Skin epidermis (tissue), 12 donors: ENCODE measurements at regions not wholly inside any gene's neighbourhood (a gene's known extent, or its start where the extent isn't known, plus 50 kb on each side); places are given as distances from the start of the nearest gene placed in this dataset.
"Not testable (repeated sequence)": the region's sequence is repeated elsewhere in the genome, so short reads cannot be mapped to it uniquely, and the experiment has no call there.

Experiments
- H3K27ac ChIP-seq, 21 experiments: fragments of 200-600 bp; sonication (generic) in 11 of 21; one replicate each; pipeline ENCODE4 v1.5.0; 2020; ENCODE audit warnings: mild to moderate bottlenecking in 3 of 21, inconsistent platforms in 2 of 21, moderate library complexity in 2 of 21
- H3K4me3 ChIP-seq, 7 experiments: fragments of 200-600 bp; sonication (generic) in 2 of 7; one replicate each; pipeline ENCODE4 v1.5.0; 2020; ENCODE audit warnings: inconsistent platforms in 2 of 7, mild to moderate bottlenecking in 2 of 7, moderate library complexity in 1 of 7

GRCh38 chr3:103787879-103788278, 1353.1 kb downstream of the ZPLD1 start:
- no peak overlapping the region for H3K27ac ChIP-seq
- H3K4me3 ChIP-seq, result no peak overlapping the region

GRCh38 chr3:103791786-103792515, 1357.1 kb downstream of the ZPLD1 start:
- Histone ChIP-seq H3K4me3 (no peak overlapping the region), H3K27ac (no peak overlapping the region)

GRCh38 chr3:103794656-103795055, 1359.8 kb downstream of the ZPLD1 start:
- no peak overlapping the region for H3K4me3 ChIP-seq
- H3K27ac ChIP-seq, result no peak overlapping the region

GRCh38 chr3:103796068-103796467, 1361.3 kb downstream of the ZPLD1 start:
- H3K4me3 ChIP-seq, result no peak overlapping the region
- H3K27ac ChIP-seq, result no peak overlapping the region

GRCh38 chr3:103803787-103804186, 1369.0 kb downstream of the ZPLD1 start:
- Histone ChIP-seq H3K27ac (no peak overlapping the region), H3K4me3 (no peak overlapping the region)

- no peak overlapping the region for H3K27ac ChIP-seq
- no peak overlapping the region for H3K4me3 ChIP-seq
Observed at GRCh38 chr3:103810167-103810566, 1375.4 kb downstream of the ZPLD1 start.

GRCh38 chr3:103813955-103814354, 1379.1 kb downstream of the ZPLD1 start:
- no peak overlapping the region for H3K4me3 ChIP-seq

GRCh38 chr3:103818398-103818797, 1383.6 kb downstream of the ZPLD1 start:
- no peak overlapping the region for H3K4me3 ChIP-seq
- H3K27ac ChIP-seq, result no peak overlapping the region

More at GRCh38 chr3:103813955-103814354, 1379.1 kb downstream of the ZPLD1 start:
- no peak overlapping the region for H3K27ac ChIP-seq

GRCh38 chr3:103818800-103819199, 1384.0 kb downstream of the ZPLD1 start:
- Histone ChIP-seq H3K4me3 (no peak overlapping the region), H3K27ac (no peak overlapping the region)

- H3K27ac ChIP-seq, result no peak overlapping the region
- H3K4me3 ChIP-seq, result no peak overlapping the region
Observed at GRCh38 chr3:103825586-103825985, 1390.8 kb downstream of the ZPLD1 start.

GRCh38 chr3:103829723-103830326, 1395.0 kb downstream of the ZPLD1 start:
- H3K27ac ChIP-seq, result no peak overlapping the region
- no peak overlapping the region for H3K4me3 ChIP-seq

- Histone ChIP-seq H3K4me3 (no peak overlapping the region), H3K27ac (no peak overlapping the region)
Observed at GRCh38 chr3:103847081-103848062, 1412.6 kb downstream of the ZPLD1 start.

- no peak overlapping the region for H3K4me3 ChIP-seq
- no peak overlapping the region for H3K27ac ChIP-seq
Observed at GRCh38 chr3:103851793-103852192, 1417.0 kb downstream of the ZPLD1 start.

- no peak overlapping the region for H3K27ac ChIP-seq
- no peak overlapping the region for H3K4me3 ChIP-seq
Observed at GRCh38 chr3:103862415-103862814, 1427.6 kb downstream of the ZPLD1 start.

- H3K27ac ChIP-seq, result no peak overlapping the region
- H3K4me3 ChIP-seq, result no peak overlapping the region
Observed at GRCh38 chr3:103863381-103863780, 1428.6 kb downstream of the ZPLD1 start.

GRCh38 chr3:103866113-103866512, 1431.3 kb downstream of the ZPLD1 start:
- H3K4me3 ChIP-seq, result no peak overlapping the region
- H3K27ac ChIP-seq, result no peak overlapping the region

- no peak overlapping the region for H3K4me3 ChIP-seq
- H3K27ac ChIP-seq, result no peak overlapping the region
Observed at GRCh38 chr3:103873021-103873420, 1438.2 kb downstream of the ZPLD1 start.

- no peak overlapping the region for H3K27ac ChIP-seq
- no peak overlapping the region for H3K4me3 ChIP-seq
Observed at GRCh38 chr3:103873897-103874545, 1439.2 kb downstream of the ZPLD1 start.

- H3K27ac ChIP-seq, H3K4me3 ChIP-seq: not testable (repeated sequence)
Observed at GRCh38 chr3:103881809-103882208, 1447.0 kb downstream of the ZPLD1 start.

GRCh38 chr3:103889675-103890074, 1454.9 kb downstream of the ZPLD1 start:
- Histone ChIP-seq H3K4me3 (no peak overlapping the region), H3K27ac (no peak overlapping the region)
